ENCODE measurements at regions not wholly inside any gene's neighbourhood (a gene's known extent, or its start where the extent isn't known, plus 50 kb on each side); places are given as distances from the start of the nearest gene placed in this dataset.
"Not testable (repeated sequence)": the region's sequence is repeated elsewhere in the genome, so short reads cannot be mapped to it uniquely, and the experiment has no call there.

GRCh38 chr9:62798884-62799850 lies 1609.3 kb downstream of the SPATA31A7 start:
- peak; percentile 53 for DNase-seq

DNA sequence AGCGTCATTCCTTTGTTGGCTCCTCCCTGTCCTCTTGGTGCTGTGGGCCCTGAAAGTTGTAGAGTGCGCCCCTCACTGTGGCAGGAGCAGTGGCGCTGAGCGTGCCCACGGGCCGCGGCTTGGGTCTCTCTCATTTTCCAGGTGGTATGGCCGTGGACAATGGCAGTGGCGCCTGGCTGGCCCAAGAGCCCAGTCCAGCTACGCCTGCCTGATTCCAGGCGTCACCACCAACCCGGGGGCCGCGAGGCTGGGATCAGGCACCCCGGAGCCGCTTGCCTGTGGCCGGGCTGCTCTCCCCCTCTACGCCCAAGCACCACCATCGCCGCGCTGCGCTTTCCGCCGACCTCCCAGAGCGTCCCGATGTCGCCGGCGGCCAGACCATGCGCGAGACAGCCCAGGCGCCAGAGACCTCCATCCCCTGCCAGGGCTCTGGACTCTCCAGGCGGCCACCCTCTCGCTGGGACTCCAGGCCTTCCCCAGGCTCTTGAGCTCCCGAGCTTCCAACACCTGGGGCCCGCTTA lies 1610.1 kb downstream of the SPATA31A7 start:
- DNase-seq: peak; percentile 21

- peak; percentile 31 for DNase-seq
Observed at GRCh38 chr9:62800451-62801371, 1610.9 kb downstream of the SPATA31A7 start.

DNA sequence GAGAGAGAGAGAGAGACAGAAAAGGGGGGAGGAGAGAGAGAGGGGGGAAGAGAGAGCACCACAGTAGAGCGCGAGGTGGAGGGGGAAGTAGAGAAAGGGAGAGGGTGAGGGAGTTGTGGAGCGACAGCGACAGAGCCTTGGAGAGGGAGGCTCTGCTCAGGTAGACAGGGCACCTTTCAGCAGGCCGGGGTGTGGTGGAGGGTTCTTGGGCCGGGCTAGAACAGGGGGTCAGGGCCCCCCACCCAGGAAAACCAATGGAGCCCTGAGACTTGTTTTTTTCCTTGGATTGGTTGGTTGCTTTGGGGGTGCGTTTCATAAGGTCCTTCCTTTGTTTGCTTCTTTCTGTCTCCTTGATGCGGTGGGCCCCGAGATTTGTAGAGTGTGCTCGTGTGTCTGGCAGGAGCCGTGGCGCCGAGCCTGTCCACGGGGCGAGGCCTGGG lies 1611.6 kb downstream of the SPATA31A7 start:
- DNase-seq: peak; percentile 30

GRCh38 chr9:62801961-62802718 lies 1612.3 kb downstream of the SPATA31A7 start:
- peak; percentile 85 for DNase-seq

DNA sequence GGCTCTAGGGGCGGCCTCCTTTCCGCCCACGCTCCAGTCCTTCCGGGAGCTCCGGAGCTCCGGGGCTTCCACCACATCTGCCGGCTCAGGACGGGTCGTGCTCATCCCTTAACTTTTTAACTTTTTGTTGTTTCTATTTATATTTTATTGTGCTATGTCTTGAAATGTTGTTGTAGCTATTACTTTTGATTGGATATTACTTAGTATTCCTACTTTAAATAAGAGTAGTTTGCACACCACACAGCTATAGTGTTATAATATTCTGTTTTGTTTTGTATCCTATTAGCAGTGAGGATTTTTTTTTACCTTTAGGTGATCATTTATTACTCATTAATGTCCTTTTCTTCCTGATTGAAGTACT lies 1612.9 kb downstream of the SPATA31A7 start:
- DNase-seq: not testable (repeated sequence)

DNA sequence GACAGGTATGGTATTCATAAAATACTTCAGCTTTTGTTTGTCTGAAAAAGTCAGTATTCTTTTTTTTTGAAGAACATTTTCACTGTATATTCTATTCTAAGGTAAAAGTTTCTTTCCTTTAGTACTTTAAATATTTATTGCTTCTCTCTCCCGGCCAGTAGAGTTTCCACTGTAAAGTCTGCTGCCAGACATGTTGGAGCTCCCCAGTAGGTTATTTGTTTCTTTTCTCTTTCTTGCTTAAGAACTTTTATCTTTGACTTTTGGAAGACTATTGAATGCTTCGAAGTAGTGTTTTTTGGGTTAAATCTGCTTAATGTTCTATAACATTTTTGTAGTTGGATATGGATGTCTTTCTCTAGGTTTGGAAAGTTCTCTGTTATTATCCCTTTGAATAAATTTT lies 1613.3 kb downstream of the SPATA31A7 start:
- DNase-seq: not testable (repeated sequence)

GRCh38 chr9:62804314-62804713 lies 1614.5 kb downstream of the SPATA31A7 start:
- not testable (repeated sequence) for DNase-seq

- DNase-seq: not testable (repeated sequence)
Observed at GRCh38 chr9:62807424-62807823, 1617.6 kb downstream of the SPATA31A7 start.

GRCh38 chr9:62808081-62808480 lies 1618.2 kb downstream of the SPATA31A7 start:
- not testable (repeated sequence) for DNase-seq

DNA sequence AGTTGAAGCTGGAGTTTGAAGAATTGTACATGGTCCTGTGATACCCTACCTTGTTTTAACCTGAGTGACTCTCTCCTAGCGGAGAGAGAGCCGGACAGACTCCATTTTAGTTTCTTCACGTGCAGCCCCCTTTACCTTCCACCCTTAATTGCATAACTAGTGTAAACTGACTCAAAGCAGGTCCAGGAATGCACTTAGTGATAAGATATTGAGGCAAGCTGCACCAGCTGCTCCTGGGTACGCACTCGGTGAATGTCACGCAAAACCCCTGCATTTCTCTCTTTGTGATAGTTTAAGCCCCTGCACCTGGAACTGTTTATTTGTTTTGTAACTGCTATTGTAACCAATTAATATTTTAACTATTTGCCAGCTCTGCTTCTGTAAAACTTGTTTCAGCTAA lies 1620.5 kb downstream of the SPATA31A7 start:
- DNase-seq: not testable (repeated sequence)

GRCh38 chr9:62810811-62811315 lies 1621.0 kb downstream of the SPATA31A7 start:
- DNase-seq: not testable (repeated sequence)

- DNase-seq: peak; percentile 21
Observed at GRCh38 chr9:62815436-62815835, 1625.6 kb downstream of the SPATA31A7 start.

DNA sequence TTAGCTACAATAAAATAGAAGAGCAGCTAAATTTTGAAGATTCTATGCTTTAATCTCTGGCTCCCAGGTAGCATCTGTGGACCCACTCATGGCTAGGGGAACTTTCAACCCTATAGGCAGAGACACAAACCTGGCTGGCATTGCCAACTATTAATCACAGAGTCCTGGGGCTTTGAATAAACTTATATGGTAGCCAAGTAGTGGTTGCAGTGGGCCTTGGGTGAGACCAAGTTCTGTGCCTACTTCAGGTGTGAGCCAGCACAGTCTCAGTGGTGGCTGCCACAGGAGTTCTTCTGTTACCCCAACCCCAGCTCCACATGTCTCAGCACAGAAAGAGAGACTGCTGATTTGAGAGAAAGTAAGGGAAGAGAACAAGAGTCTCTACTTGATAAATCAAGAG lies 1626.5 kb downstream of the SPATA31A7 start:
- DNase-seq: not testable (repeated sequence)

GRCh38 chr9:62817214-62817613 lies 1627.4 kb downstream of the SPATA31A7 start:
- DNase-seq: not testable (repeated sequence)

GRCh38 chr9:62822185-62822584 lies 1632.3 kb downstream of the SPATA31A7 start:
- DNase-seq: not testable (repeated sequence)

DNA sequence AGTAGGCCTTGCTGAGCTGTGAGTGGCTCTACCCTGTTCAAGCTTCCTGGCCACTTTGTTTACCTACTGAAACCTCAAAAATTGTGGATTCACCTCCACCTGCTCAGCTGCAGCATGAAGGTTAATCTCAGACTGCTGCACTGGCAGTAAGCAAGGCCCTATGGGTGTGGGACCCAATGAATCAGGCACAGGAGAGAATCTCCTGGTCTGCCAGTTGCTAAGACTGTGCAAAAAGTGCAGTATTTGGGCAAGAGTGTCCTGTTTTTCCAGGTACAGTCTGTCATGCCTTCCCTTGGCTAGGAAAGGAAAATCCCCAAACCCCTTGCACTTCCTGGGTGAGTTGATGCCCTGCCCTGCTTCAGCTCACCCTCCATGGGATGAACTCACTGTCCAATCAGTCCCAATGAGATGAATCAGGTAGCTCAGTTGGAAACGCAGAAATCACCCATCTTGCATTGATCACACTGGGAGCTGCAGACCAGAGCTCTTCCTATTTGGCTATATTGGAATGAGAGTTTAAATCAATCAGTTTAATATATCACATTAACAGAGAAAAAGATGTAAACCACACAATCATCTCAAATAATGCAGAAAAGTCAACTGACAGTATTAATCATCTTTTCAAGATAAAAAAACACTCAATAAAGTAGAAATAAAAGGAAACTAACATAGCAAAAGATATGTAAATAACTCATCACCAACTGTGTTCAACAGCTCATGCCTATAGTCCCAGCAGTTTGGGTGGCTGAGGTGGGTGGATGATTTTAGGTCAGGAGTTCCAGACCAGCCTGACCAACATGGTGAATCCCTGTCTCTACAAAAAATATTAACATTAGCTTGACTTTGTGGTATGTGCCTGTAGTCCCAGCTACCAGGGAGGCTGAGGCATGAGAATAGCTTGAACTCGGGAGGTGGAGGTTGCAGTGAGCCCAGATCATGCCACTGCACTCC lies 1638.4 kb downstream of the SPATA31A7 start:
- not testable (repeated sequence) for DNase-seq

DNA sequence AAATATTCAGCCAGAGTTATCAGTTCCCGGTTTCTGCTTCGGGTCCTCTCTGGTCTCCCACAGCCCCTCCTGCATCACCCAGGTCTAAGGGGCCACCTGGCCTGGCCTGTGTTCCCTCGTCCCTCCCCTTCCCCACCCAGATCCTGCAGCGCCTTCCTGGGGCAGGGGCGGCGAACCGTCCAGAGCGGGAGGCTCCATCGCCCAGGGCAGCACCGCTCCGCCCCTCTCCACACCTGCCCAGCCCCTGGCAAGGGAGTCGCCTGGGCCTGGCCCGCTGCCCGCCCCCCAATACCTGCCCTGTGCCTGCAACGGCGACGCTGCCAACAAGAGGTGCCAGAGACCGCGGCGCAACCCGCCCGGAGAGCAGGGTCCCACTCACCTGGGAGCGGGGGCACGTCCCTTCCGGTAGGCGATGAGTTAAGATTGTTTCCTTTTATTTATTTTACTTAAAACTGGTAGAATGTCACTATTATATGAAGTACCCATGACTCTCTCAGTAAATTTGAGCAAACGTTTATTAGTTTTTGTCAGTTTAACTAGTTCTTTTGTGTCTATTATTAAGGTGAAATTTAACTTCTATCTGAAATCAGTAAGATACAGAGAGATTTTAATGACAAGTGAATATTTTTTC lies 1641.1 kb downstream of the SPATA31A7 start:
- not testable (repeated sequence) for DNase-seq

DNA sequence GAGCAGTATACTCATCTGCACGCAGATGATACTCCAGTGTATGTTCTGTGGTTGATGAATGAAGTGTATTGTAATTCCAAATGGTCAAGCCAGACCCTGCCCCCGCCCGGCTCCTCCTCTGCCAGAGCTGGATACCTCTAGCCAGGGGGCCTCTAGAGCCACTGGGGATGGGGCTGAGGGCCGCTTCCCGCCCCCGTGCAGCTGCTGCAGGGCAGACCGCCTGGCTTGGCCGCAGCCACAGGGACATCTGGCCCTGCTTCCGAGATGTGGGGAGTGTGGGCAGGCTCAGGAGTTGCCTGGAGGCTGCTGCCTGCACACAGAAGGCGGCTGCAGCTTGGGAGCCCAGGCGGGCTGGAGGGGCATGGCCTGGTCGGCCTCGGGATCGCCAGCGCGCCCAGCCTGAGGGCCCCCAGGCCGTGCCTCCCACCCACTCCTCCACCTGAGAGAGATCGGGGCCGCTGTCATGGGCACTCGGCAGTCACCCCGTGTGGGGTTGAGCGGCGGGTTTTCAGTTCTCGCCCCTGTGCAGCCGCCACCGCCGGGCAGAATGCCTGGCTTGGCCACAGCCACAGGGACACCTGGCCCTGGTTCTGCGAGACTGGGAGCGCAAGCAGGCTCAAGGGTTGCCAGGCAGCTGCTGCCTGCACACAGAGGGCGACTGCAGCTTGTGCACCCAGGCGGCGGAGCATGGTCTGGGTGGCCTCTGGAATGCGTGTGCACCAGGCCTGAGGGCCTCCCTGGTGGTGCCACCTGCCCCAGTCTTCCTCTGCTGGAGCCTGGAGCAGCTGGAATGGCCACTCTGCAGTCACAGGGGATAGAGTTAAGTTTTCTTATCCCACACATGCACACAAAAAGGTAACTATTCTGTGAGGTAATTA lies 1643.7 kb downstream of the SPATA31A7 start:
- DNase-seq: not testable (repeated sequence)

Measured in fibroblast of skin of abdomen (primary cell).